NCI-H2171 treated with DMSO at 0.1 percent for 48 hours (cell line): ENCODE measurements at regions not wholly inside any gene's neighbourhood (a gene's known extent, or its start where the extent isn't known, plus 50 kb on each side); places are given as distances from the start of the nearest gene placed in this dataset.
"Not testable (repeated sequence)": the region's sequence is repeated elsewhere in the genome, so short reads cannot be mapped to it uniquely, and the experiment has no call there.

Experiments
- DNase-seq: peaks from one replicate; lab custom pipeline; 2025; lab: John Stamatoyannopoulos, UW

DNA sequence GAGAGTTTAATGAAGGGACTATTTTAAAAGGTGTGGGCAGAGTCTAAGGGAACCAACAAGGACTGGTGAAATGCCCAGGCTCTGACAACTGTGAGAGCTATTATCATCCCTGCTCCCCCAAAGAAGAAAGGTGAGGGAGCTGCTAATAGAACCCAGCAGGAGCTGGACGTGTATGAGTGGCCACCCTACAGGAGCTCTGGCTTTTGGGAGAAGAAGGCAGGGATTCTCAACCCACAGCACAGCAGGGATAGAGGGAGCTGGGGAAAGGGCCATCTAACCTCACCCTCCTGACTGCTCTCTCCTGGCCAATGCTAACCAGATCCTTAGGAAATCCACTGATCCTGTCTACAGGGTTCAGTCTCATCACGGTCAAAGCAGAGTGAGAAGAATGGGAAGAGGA lies 57.1 kb downstream of the GRIN2B start:
- DNase-seq = no peak

DNA sequence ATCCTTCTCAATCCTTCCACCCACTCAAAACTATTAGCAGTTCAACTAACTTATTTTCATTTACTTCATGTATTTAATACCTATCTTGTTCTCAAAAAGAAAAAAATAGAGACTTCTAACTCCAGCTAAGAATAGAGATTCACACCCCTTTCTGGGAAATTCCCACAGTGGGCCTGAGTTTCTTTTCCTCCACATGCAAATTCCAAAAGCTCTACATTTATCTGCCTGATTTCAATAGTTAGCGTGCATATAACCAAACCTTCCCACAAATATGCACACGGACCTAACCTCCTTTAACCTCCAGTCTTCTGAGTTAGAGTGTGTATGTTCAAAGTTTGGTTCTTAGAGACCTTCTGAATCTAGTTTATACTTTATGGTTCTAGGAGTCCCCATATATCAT lies 62.5 kb downstream of the GRIN2B start:
- no peak for DNase-seq

DNA sequence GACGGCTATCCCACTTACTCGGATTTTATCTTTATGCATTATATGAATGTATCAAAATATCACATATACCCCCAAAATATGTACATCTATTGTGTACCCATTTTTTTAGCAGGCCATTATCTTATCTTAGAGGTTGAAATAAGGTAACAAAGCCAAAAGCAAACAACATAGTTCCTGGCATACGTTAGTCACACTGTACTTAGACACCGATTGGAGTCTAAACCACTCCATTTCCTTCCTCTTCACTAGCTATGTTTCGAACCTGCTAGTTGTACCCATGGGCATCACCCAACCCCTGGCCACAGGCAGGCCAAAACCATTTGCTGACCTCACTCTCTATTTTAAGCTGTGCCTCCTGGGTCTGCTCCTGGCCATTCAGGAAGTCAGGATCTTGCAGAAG lies 66.3 kb downstream of the GRIN2B start:
- DNase-seq = no peak

DNA sequence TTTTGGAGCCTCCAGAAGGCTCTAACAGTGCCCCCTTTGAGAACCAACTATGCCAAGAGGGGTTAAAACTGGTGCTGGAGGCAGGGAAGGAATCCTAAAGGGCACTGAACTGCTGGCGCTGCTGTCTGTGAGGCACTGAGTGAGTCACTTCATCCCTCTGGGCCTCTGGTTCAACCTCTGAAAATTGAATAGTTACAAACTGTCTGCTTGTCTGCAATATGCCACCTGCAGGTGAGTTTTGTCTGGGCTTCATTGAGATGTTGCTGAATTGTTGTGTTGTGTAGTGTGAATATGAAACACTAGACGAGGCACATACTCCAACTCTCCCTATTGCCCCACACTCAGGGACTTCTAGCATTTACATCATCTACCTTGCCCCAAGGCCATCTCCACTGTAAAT lies 68.0 kb downstream of the GRIN2B start:
- DNase-seq = no peak

DNA sequence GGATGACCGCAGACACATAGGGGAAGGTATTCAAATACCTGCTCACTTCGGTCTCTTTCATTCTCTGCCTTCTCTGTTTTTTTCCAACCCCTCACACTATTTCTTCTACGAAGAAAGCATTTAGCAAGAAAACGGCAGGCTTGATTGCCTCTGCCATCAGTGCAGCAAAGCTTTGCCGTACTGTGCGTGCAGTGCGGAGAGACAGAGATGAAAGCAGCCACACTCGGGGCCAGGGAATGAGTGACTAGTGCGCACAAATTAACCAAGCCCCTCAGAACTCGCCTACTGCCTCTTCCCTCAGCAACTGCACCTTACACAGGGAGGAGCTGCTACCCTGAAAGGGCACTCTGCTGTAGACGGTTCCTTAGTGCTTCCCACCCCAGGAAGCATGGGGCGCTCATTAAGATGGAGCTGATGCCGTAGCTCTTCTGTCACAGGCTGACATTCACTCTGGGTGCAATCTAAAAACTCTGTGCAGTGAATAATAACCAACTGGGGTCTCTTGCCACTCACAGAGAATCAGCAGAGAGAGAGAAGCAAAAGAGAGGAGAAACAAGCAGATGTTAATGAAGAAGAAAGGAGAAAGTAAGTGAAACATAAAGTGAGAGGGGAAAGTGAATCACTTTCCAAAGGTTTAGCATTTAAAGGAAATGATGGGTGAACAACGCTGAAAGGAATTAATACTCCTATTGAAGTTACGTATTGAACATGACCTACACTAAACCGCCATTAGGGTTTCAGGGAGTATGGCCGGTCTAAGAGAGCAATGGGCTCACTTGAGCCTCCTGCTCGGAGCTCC lies 69.4 kb downstream of the GRIN2B start:
- DNase-seq = no peak

DNA sequence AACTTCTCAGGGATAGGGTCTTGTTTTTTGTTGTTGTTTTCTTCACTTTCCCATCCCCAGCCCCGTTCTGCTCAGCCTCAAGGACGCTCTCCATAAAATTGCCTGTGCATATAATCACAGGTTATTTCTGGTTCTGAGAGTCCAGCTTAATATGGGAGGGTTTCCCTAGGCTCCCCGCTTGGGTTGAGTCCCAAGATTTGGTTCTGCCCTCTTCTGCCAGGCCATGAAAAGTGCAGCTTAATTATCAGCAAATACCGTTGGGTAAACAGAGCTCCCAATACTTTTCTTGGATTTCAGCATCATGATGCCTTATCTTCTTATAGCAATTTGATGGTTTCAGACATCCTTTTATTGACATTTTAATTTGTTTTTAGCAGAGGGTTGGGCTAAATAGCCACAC lies 75.6 kb downstream of the GRIN2B start:
- no peak for DNase-seq

DNA sequence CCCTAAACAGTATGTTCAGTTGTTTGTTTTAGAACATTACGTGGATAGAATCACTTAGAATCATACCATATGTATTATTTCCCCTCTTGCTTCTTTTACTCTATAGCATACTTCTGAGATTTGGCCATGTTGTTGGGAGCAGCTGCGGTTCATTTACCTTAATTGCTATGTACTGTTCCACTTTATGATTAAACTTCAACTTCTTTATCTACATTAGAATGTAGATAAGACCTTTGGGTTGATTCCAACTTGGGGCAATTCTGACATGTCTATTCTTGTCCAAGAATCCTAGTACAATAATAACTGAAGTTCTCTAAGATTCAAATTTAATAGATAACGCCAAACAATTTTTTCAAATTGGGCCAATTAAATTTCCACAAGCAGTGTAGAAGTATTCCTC lies 80.7 kb downstream of the GRIN2B start:
- no peak for DNase-seq

DNA sequence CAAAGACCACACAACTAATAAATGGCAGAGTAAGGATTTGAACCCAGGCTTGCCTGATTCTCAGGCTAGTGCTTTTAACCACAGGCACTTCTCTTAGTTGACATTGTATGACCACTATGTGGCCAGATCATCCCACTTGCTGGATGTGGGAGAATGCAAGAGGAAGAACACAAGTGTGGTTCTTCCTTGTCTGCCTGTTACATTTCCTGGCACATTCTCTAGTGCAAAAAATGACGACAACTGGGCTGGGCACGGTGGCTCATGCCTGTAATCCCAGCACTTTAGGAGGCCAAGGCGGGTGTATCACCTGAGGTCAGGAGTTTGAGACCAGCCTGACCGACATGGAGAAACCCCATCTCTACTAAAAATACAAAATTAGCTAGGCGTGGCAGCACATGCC lies 83.0 kb downstream of the GRIN2B start:
- not testable (repeated sequence) for DNase-seq

DNA sequence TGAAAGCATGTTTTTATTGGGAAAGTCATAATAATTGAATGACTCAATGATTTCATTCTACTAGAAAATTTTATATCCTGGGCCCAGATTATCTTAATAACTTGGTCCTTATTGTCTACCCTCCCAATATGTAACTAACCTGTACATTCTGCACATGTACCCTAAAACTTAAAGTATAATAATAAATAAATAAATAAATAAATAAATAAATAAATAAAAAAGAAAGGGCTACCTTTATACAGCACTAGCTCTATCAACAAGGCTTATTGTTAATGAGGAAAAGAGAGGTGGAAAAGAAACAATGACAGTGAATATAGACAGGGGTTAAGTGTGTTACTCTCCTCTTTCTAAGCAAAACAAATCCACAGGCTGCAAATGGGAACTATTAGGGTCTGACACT lies 83.6 kb downstream of the GRIN2B start:
- DNase-seq = no peak

DNA sequence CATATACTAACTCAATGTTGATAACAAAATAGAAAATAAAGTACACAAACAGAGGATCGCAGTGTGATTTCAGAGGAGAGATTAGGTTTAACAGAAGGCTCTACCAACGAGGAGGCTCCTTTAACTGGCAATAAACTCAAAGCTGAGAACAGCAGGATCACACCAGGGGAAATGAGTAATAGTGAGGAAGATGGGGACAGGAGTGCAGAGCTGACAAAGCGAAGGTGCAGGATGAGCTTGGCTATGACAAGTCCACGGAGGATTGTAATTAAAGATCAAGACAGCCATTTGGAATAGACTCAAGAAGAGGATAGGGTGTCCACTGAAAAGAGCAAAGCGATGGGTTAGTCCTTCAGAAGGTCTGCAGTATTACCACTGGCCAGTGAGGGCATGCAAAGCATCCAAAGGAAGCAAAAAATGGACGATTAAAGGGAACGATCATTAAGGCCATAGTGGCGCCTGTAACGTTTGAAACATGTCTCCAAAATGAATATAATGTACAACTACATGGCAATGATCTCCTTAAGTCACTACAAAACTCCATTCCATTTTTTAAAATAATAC lies 85.3 kb downstream of the GRIN2B start:
- no peak for DNase-seq

DNA sequence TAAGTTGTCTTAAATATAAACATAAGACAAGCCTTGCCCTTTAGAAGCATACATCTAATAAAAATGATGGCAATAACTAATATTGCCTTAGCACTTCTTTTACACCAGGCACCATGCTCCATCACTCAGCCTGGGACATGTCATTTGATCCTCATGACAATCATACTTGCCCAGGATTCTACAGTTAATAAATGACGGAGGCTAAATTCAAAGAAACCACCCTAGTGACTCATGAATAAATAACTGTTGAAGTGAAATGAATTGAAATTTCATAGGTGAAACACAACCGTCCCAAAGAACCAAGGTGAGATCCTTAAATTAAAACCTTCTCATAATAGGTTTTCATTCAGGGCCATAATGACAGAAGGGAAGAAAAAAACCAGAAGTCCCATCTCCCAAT lies 89.5 kb downstream of the GRIN2B start:
- DNase-seq = no peak

DNA sequence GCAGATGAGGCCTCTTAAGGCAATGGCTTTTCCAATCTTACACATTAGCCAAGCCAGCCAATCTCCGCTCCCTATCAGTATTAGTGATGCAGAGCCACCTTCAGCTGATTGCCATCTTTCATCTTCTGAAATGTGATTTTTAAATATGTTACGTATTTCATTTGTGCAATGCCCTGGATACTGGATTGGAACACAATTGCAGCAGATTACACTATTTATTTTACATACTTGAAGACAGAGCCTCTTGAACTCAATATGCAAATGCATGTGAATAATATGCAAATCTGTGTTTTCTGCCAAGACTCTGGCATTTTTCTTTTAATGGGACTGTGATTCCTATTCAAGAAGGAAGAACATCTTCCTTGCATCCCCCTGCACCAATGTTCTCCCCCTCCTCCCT lies 90.5 kb downstream of the GRIN2B start:
- DNase-seq = no peak

DNA sequence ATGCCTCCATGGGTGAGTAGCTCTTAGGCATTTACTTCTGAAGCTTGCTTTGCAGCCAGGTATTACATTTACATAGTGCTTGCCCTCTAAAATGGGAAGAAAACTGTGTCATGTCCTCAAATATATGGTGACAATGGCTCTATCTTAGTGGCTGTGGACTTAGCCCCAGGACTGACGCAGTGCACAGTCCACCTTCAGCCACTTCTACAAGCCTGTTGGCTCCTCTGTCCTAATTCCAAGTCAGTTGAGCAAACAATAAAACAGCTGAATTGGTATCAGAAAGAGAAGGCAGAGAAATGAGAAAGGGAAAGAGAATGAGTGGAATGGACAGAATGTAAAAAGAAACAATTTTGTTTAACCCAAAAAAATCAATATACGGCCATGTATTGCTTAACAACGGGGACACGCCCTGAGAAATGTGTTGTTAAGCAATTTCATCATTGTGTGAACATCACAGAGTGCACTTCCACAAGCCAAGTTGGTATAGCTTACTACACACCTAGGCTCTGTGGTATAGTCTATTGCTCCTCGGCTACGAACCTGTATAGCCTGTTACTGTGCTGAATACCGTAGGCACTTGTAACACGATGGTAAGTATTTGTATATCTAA lies 93.5 kb downstream of the GRIN2B start:
- no peak for DNase-seq

DNA sequence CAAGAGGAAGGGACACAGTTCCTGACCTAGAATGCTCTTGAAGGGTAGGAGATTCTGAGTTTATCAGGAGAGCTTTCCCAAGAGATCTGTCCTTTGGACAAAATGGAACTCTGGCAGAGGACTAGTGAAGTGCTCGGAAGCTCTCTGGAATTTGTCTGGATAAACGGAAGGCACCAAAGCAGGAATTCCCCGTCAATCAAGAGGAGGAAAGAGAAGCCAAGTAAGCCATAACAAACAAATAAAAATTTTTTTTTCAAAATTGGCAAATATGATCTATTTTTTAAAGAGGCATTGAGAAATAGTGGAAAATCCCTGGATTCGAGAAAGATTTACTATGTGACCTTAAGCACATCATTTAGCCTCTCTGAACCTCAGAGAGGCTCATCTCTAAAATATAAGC lies 99.2 kb downstream of the GRIN2B start:
- DNase-seq = no peak

DNA sequence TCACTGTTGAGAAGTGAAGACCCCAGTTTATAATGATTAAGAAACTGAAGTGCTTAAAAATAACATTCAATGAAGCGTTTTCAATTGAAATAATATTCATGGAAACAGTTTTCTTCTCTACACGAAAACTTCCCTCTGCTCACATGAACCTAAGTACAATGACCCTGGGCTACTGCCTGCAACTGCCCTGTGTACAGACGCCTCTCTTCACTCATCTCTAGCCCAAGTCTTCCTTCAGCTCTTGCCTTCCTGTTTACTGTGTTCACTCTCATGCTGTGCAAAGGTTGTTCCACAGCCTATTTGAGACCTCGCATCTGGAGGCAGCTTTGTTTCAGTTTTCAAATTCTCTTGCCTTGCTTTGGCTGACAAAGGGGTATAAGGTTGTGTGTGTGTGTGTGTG lies 100.8 kb downstream of the GRIN2B start:
- DNase-seq = no peak

DNA sequence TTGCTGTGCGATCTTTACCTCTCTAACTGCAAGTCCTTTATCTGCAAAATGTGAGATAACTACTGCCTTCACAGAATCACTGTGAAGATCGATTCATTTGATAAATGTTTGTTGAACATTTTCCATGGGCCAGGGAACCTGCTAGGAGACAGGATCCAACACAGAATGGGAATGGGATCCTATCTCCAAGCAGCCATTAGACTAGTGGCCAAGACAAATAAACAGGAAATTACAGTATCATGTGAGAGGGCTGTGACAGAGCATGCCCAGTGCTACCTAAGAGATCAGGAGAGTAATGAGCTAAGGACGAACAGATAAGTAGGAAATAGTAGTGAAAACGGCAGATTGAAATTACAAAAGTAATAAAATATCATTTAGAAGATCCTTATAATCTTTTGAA lies 105.7 kb downstream of the GRIN2B start:
- DNase-seq = no peak

DNA sequence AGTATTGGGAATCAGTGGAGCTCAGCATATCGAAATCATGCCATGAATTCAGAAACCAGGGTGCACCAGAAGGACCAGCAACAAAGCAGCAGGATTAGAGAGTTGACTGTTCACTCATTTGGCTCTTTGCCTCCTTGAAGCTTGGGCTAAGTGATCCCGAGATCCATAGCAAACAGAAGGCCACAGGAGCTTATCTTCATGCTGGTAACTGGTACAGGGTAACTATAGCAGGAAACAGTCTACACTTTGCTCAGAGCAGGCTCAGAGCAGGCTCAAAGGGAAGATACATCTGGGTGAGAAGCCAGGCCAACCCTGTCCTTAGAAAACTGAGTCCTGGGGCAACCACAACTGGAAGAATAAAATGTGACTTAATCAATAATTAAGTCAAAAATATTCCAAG lies 111.1 kb downstream of the GRIN2B start:
- DNase-seq = no peak

DNA sequence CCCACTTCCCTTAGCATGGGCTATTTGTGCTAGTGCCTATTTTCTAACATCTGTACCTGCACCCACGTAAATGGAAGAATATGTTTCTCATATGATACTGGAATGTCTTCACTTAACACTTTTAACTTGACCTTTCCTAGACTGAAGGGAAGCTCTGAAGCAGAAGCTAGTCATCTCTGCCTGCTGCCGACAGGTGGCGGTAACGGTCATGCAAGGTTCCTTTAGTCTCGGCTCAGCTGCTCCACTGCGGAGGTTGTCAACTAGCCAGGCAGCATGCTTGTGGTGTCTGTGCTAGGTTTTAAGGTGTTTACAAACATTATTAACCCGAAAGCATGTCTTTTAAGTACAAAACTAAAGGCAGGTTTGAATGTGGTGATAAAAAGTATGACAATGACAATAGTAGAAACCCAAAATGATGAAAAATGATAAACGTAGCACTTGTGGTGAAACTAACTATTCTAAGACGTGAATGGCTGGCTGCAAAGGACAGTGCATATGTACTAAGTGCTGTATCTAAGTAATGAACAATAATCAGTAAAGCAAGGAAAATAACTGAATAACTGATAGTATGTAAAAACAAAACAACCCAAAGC lies 117.2 kb downstream of the GRIN2B start:
- DNase-seq = peak; percentile 2

DNA sequence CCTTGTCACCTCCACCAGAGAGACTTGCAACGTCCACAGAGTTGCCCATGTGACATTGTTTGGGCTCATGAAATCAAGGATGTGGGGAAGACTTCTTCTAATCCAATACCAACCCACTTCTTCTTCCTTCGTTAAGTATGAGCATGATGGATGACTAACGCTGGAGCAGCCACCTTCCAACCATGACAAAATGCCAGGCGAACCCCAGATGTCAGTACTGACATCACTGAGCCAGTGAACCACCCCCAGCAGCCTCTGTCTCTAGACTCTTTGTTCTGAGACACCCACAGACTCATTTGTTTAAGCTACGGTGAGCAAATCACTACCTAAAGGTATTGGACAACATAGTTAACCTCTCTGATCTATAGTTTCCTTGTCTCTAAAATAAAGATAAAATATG lies 123.7 kb downstream of the GRIN2B start:
- no peak for DNase-seq

DNA sequence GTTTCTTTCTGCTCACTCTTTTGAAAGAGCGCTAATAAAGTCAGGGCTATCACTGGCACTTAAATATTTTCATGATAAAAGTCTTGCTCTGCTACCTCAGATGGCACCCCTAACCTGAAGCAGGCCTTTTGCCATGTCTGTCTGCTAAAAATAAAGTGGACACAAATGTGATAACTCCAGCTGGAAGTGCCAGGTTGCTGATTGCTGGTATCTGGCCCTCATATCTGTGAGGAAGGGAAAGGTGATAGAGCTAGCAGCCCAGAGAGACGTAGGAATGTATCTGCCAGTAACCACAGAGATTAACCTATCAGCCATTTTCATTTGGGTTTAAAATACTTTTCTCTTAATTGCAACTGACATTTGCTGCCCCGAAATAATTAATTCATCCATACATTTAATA lies 127.9 kb downstream of the GRIN2B start:
- no peak for DNase-seq

DNA sequence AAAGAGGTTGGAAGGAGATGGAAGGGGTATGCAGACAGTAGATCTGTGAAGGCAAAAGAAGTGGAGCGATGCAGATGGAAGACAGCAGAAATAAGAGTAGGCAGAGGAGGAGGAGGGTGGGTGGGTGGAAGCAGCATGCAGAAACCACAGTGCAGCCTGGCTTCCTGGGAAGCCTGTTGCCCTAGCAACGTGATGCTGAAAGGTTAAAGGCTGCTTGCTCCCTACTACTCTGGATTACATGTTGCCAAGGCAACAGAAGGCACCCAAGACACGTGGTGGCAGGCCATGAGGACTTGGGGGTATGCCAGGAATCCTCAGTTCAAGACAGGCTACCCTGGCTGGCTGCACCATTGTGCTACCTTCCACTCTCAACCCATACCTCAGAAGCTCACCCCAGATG lies 129.6 kb downstream of the GRIN2B start:
- DNase-seq = no peak

DNA sequence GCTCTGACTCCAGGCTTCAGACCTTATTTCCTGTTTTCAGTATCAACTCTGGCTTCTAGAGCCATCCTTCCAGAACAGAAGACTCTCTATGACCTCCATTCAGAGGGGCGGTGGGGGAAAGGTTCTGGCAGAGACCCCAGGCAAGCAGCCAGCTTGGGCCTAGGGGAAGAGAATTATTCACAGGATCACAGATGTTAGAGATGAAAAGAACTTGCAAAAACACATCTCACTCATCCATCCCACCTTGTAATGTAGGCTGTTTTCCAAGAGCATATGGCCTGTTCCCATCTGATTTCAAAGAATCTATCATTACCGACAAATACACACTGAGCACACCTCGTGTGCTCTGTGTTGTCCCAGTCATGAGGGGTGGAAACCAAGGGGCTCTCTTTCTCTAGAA lies 131.9 kb downstream of the GRIN2B start:
- DNase-seq = no peak

DNA sequence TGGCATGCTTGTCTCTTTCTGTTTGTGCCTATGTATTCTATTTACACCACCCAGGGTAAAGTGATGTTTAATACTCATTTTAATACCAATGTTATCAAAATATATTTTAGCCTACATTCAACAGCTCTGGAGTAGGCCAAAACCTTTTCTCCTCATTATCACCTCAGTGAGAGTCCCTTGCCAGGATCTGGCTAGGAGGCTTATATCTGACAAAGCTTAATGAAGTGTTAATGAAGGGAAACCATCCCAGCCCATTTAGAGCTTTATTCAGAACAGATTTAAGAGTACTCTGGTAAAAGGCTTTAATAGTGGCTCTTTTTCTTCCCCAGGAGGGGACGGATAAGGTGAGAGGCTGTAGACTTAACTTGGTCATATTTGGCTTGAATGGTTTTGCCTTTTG lies 137.6 kb downstream of the GRIN2B start:
- no peak for DNase-seq
